GM23338 (cell line): ENCODE measurements at regions not wholly inside any gene's neighbourhood (a gene's known extent, or its start where the extent isn't known, plus 50 kb on each side); places are given as distances from the start of the nearest gene placed in this dataset.

Experiments used
- ATAC-seq: fragments of 200-7000 bp; cut with Tn5 transposase; 3 replicates; pipeline ENCODE4 v1.9.1; 2020
- DNase-seq: peaks from one replicate; pipeline ENCODE4 v3.0.0-alpha.2; 2015; ENCODE audit warnings: low spot score
- H2AFZ ChIP-seq: fragments of 200-600 bp; sonication (generic); 2 replicates; pipeline ENCODE4 v1.8.0; 2016; ENCODE audit warnings: antibody characterized with exemption, mild to moderate bottlenecking, moderate library complexity
- H3F3A ChIP-seq: fragments of 200-600 bp; sonication (generic); replicated peaks from 2 replicates; pipeline ENCODE4 v1.8.0; 2017; ENCODE audit warnings: antibody characterized with exemption, mixed run types, low read depth
- H3K27ac ChIP-seq: fragments of 200-600 bp; sonication (generic); 2 replicates; pipeline ENCODE4 v1.6.1; 2016; ENCODE audit warnings: low read depth
- H3K27me3 ChIP-seq: fragments of 200-600 bp; sonication (generic); 2 replicates; pipeline ENCODE4 v1.8.0; 2016; ENCODE audit warnings: mild to moderate bottlenecking, mixed run types, moderate library complexity; ENCODE audit not compliant: insufficient read depth
- H3K36me3 ChIP-seq: fragments of 200-600 bp; sonication (generic); 2 replicates; pipeline ENCODE4 v1.8.0; 2016; ENCODE audit warnings: mild to moderate bottlenecking; ENCODE audit not compliant: insufficient read depth
- H3K4me1 ChIP-seq: fragments of 200-600 bp; sonication (generic); 2 replicates; pipeline ENCODE4 v1.8.0; 2016; ENCODE audit warnings: mild to moderate bottlenecking, moderate library complexity; ENCODE audit not compliant: insufficient read depth
- H3K4me2 ChIP-seq: fragments of 200-600 bp; sonication (generic); 2 replicates; pipeline ENCODE4 v1.7.1; 2017; ENCODE audit warnings: mixed run types
- H3K4me3 ChIP-seq: fragments of 200-600 bp; sonication (generic); 2 replicates; pipeline ENCODE4 v1.6.1; 2016; ENCODE audit warnings: mixed run types
- H3K79me2 ChIP-seq: fragments of 200-600 bp; sonication (generic); replicated peaks from 2 replicates; pipeline ENCODE4 v1.8.0; 2017; ENCODE audit warnings: mild to moderate bottlenecking; ENCODE audit not compliant: insufficient read depth
- H3K9me2 ChIP-seq: fragments of 200-600 bp; sonication (generic); 2 replicates; pipeline ENCODE4 v1.8.0; 2017; ENCODE audit not compliant: insufficient read depth
- H4K20me1 ChIP-seq: fragments of 200-600 bp; sonication (generic); replicated peaks from 2 replicates; pipeline ENCODE4 v1.8.0; 2017; ENCODE audit warnings: mild to moderate bottlenecking; ENCODE audit not compliant: insufficient read depth
- H3K27ac Mint-ChIP-seq: 2 replicates; pipeline ENCODE4 v1.8.0; 2020; ENCODE audit warnings: inconsistent platforms, mild to moderate bottlenecking, moderate library complexity, mixed read lengths
- H3K27me3 Mint-ChIP-seq: 3 replicates; pipeline ENCODE4 v1.8.0; 2022; ENCODE audit warnings: low read depth, mild to moderate bottlenecking, moderate library complexity, mixed read lengths, inconsistent platforms; ENCODE audit not compliant: insufficient read depth, poor library complexity
- H3K36me3 Mint-ChIP-seq: 3 replicates; pipeline ENCODE4 v1.8.0; 2021; ENCODE audit warnings: low read depth, mild to moderate bottlenecking, inconsistent platforms, moderate library complexity, mixed read lengths
- H3K4me1 Mint-ChIP-seq: 3 replicates; pipeline ENCODE4 v1.8.0; 2020; ENCODE audit warnings: mild to moderate bottlenecking, inconsistent platforms, mixed read lengths
- H3K4me3 Mint-ChIP-seq: 3 replicates; pipeline ENCODE4 v1.8.0; 2021; ENCODE audit warnings: moderate library complexity, mild to moderate bottlenecking, inconsistent platforms, mixed read lengths
- H3K9me3 Mint-ChIP-seq: 3 replicates; pipeline ENCODE4 v1.8.0; 2020; ENCODE audit warnings: moderate library complexity, mild to moderate bottlenecking, inconsistent platforms, mixed read lengths
- CREB1 ChIP-seq: fragments of 250-450 bp; sonication (Bioruptor Pico); IDR thresholded peaks from 2 replicates; pipeline ENCODE4 v1.5.0; 2020; ENCODE audit warnings: low read depth, mild to moderate bottlenecking, moderate library complexity
- CTCF ChIP-seq, 2 experiments: fragments of 200-600 bp in 1 of 2; sonication (generic) in 1 of 2; conservative IDR thresholded peaks; 2 replicates each; pipeline versions ENCODE4 v1.5.1 to v1.6.1; 2016 to 2017; ENCODE audit warnings: antibody characterized with exemption in 2 of 2, low read depth in 2 of 2, mild to moderate bottlenecking in 2 of 2, moderate library complexity in 1 of 2
- ETS1 ChIP-seq: IDR thresholded peaks from 2 replicates; pipeline ENCODE4 v1.6.1; 2016; ENCODE audit warnings: antibody characterized with exemption
- EZH2 ChIP-seq: fragments of 200-600 bp; sonication (generic); IDR thresholded peaks from one replicate; pipeline ENCODE4 v1.8.0; 2017; ENCODE audit warnings: antibody characterized with exemption, mild to moderate bottlenecking, low read depth; ENCODE audit not compliant: unreplicated experiment
- EZH2phosphoT487 ChIP-seq: fragments of 200-600 bp; sonication (generic); IDR thresholded peaks from one replicate; pipeline ENCODE4 v1.8.1; 2018; ENCODE audit warnings: antibody characterized with exemption; ENCODE audit not compliant: unreplicated experiment
- JUNB ChIP-seq: IDR thresholded peaks from one replicate; pipeline ENCODE4 v1.6.1; 2016; ENCODE audit warnings: antibody characterized with exemption; ENCODE audit not compliant: unreplicated experiment
- NANOG ChIP-seq: IDR thresholded peaks from 2 replicates; pipeline ENCODE4 v1.6.1; 2016; ENCODE audit warnings: antibody characterized with exemption, borderline replicate concordance
- POLR2AphosphoS5 ChIP-seq: IDR thresholded peaks from 2 replicates; pipeline ENCODE4 v1.6.1; 2016; ENCODE audit warnings: antibody characterized with exemption, low read depth
- REST ChIP-seq: IDR thresholded peaks from one replicate; pipeline ENCODE4 v1.6.1; 2018; ENCODE audit warnings: antibody characterized with exemption; ENCODE audit not compliant: unreplicated experiment
- STAT1 ChIP-seq: IDR thresholded peaks from one replicate; pipeline ENCODE4 v1.6.1; 2016; ENCODE audit warnings: antibody characterized with exemption; ENCODE audit not compliant: unreplicated experiment
- ZNF114 ChIP-seq: fragments of 250-450 bp; sonication (Bioruptor Pico); IDR thresholded peaks from 2 replicates; pipeline ENCODE4 v1.5.0; 2020; ENCODE audit warnings: mild to moderate bottlenecking, moderate library complexity
- ZNF331 ChIP-seq: fragments of 250-450 bp; sonication (Bioruptor Pico); IDR thresholded peaks from 2 replicates; pipeline ENCODE4 v1.5.0; 2020; ENCODE audit warnings: low read depth, mild to moderate bottlenecking, moderate library complexity
- ZNF462 ChIP-seq: fragments of 250-450 bp; sonication (Bioruptor Pico); IDR thresholded peaks from 2 replicates; pipeline ENCODE4 v1.5.0; 2020; ENCODE audit warnings: mild to moderate bottlenecking, moderate library complexity

- Histone ChIP-seq H3K27ac (no peak overlapping the region), H2AFZ (peak overlapping the region; percentile 43; the same call in 1 of the 2 replicates), H3K4me3 (no peak overlapping the region), H3K4me2 (no peak overlapping the region), H3K9me2 (0 out of 2 replicates have a peak, but pooled peaks cover 5% of the 10 kb centered on the region), H3K79me2 (no peaks in the 10 kb centered on the region), H3K36me3 (no peaks in the 10 kb centered on the region), H4K20me1 (no peaks in the 10 kb centered on the region), H3K4me1 (no peaks in the 10 kb centered on the region), H3K27me3 (no peaks in the 10 kb centered on the region), H3F3A (no peaks in the 10 kb centered on the region)
- DNase-seq, result no peak
- Mint-ChIP-seq H3K4me1 (no peaks in the 10 kb centered on the region), H3K27ac (no peak overlapping the region), H3K4me3 (no peak overlapping the region), H3K36me3 (peaks cover 20% of the 10 kb centered on the region), H3K9me3 (peaks cover 18% of the 10 kb centered on the region), H3K27me3 (no peaks in the 10 kb centered on the region)
- TF ChIP-seq NANOG (no peak), POLR2AphosphoS5 (no peak), ZNF462 (CRISPR knock-in tag) (no peak), JUNB (no peak), STAT1 (no peak), REST (no peak), CREB1 (CRISPR knock-in tag) (no peak), ETS1 (no peak), EZH2 (no peak), CTCF (conservative IDR thresholded peaks at IDR 0.05; ENCODE audit: low read depth in 2 of 2) (no peak), EZH2phosphoT487 (no peak), ZNF331 (no peak), ZNF114 (CRISPR knock-in tag) (no peak)
- no peak for ATAC-seq
Measured at GRCh38 chr3:89698208-89698830, 590.9 kb downstream of the EPHA3 start.
